ENCODE measurements at regions not wholly inside any gene's neighbourhood (a gene's known extent, or its start where the extent isn't known, plus 50 kb on each side); places are given as distances from the start of the nearest gene placed in this dataset.

DNA sequence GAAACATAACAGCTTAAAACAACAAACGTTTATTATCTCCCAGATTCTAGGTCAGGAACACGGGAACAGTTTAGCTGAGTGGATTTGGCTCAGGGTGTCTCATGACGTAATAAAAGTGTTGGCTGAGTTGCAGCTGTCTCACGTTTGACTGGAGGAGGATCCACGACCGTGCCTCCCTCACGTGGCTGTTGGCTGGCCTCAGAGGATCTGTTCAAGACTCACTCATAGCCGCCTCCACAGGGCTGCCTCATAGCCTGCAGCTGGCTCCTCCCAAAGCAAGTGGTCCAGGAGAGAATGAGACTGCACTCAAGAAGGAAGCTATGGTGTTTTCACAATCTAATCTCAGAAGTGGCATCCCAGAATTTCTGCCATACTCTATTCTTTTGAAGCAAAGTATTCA lies 167.1 kb downstream of the RPRM start:
- TF ChIP-seq POLR2AphosphoS5 (IDR thresholded peaks at IDR 0.05; ENCODE audit: low read depth, low read length), result no peak
- TF ChIP-seq, protein P1, sequence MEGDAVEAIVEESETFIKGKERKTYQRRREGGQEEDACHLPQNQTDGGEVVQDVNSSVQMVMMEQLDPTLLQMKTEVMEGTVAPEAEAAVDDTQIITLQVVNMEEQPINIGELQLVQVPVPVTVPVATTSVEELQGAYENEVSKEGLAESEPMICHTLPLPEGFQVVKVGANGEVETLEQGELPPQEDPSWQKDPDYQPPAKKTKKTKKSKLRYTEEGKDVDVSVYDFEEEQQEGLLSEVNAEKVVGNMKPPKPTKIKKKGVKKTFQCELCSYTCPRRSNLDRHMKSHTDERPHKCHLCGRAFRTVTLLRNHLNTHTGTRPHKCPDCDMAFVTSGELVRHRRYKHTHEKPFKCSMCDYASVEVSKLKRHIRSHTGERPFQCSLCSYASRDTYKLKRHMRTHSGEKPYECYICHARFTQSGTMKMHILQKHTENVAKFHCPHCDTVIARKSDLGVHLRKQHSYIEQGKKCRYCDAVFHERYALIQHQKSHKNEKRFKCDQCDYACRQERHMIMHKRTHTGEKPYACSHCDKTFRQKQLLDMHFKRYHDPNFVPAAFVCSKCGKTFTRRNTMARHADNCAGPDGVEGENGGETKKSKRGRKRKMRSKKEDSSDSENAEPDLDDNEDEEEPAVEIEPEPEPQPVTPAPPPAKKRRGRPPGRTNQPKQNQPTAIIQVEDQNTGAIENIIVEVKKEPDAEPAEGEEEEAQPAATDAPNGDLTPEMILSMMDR (IDR thresholded peaks at IDR 0.05), result no peak

Measured in Panc1 (cell line).